GM10248 (cell line): ENCODE measurements at regions not wholly inside any gene's neighbourhood (a gene's known extent, or its start where the extent isn't known, plus 50 kb on each side); places are given as distances from the start of the nearest gene placed in this dataset.

Source experiments
- CTCF ChIA-PET: fragments of 300-600 bp; sonication (Branson Sonifier 250); formaldehyde crosslinking; extraction: SDS; loops from one replicate; lab custom pipeline; 2021; ENCODE audit warnings: antibody characterized with exemption; lab: Yijun Ruan, JAX
- POLR2A ChIA-PET: fragments of 350-650 bp; sonication (Branson Sonifier 250); formaldehyde crosslinking; extraction: SDS; loops from one replicate; lab custom pipeline; 2020; ENCODE audit warnings: antibody characterized with exemption; lab: Yijun Ruan, JAX
- DNase-seq: peaks from one replicate; pipeline ENCODE4 v3.0.0; 2012; ENCODE audit errors: extremely low spot score
- CTCF ChIP-seq: IDR thresholded peaks from 2 replicates; pipeline ENCODE4 v1.5.1; 2012; ENCODE audit warnings: mild to moderate bottlenecking, low read depth; ENCODE audit errors: extremely low read depth, missing control alignments, control extremely low read depth

GRCh38 chr7:15834446-15834845, 148.0 kb upstream of the MEOX2 start:
- DNase-seq = no peak
- ChIA-PET POLR2A (no interaction called here), CTCF (no interaction called here)
- no peak for TF ChIP-seq CTCF

- ChIA-PET CTCF (no interaction called here), POLR2A (no interaction called here)
- no peak for TF ChIP-seq CTCF
- DNase-seq = no peak
These were observed 146.5 kb upstream of the MEOX2 start for GRCh38 chr7:15832996-15833395.

GRCh38 chr7:15831606-15832005, 145.1 kb upstream of the MEOX2 start:
- DNase-seq = no peak
- ChIA-PET POLR2A (no interaction called here), CTCF (interaction anchor here (1.4 to 1.6 kb wide), 2 partner anchors 10 to 12 kb away, joined by 3 to 6 read pairs; no protein-coding TSS in a partner anchor)
- TF ChIP-seq CTCF = no peak

- no peak for DNase-seq
- no peak for TF ChIP-seq CTCF
- CTCF ChIA-PET = no interaction called here
- POLR2A ChIA-PET = no interaction called here
These were observed 143.2 kb upstream of the MEOX2 start for GRCh38 chr7:15829691-15830090.

GRCh38 chr7:15828881-15829280, 142.4 kb upstream of the MEOX2 start:
- ChIA-PET POLR2A (no interaction called here), CTCF (interaction anchor here (0.8 kb wide), 1 partner anchor 27 kb away, joined by 3 read pairs; no protein-coding TSS in a partner anchor)
- no peak for TF ChIP-seq CTCF
- no peak for DNase-seq

GRCh38 chr7:15821484-15822427, 135.3 kb upstream of the MEOX2 start:
- no peak for TF ChIP-seq CTCF
- ChIA-PET POLR2A (no interaction called here), CTCF (interaction anchor here (1.4 kb wide), 1 partner anchor 10 kb away, joined by 6 read pairs; no protein-coding TSS in a partner anchor)
- DNase-seq = no peak
